ENCODE measurements at regions not wholly inside any gene's neighbourhood (a gene's known extent, or its start where the extent isn't known, plus 50 kb on each side); places are given as distances from the start of the nearest gene placed in this dataset.

- Histone ChIP-seq H4K20me1 (ENCODE audit: insufficient read depth, low read length) (no peaks in the 10 kb centered on the region), H3F3A (ENCODE audit: insufficient read depth, low read length) (no peaks in the 10 kb centered on the region), H3K27ac (ENCODE audit: low read length) (no peak overlapping the region), H3K9me3 (replicated peaks; ENCODE audit: insufficient read depth, low read length) (no peaks in the 10 kb centered on the region), H3K79me2 (ENCODE audit: low read length) (no peaks in the 10 kb centered on the region), H3K9ac (ENCODE audit: low read length) (no peak overlapping the region), H3K9me2 (replicated peaks; ENCODE audit: insufficient read depth, low read length) (no peaks in the 10 kb centered on the region), H3K4me3 (ENCODE audit: low read length) (no peak overlapping the region), H3K4me2 (ENCODE audit: low read depth, low read length) (no peak overlapping the region), H3K4me1 (ENCODE audit: low read length) (no peaks in the 10 kb centered on the region), H3K27me3 (replicated peaks; ENCODE audit: insufficient read depth, low read length) (no peaks in the 10 kb centered on the region), H2AFZ (ENCODE audit: low read length) (no peak overlapping the region), H3K36me3 (replicated peaks; ENCODE audit: insufficient read depth, low read length) (no peaks in the 10 kb centered on the region)
- TF ChIP-seq EZH2phosphoT487 (IDR thresholded peaks at IDR 0.05; ENCODE audit: low read length) (no peak), EZH2 (optimal IDR thresholded peaks at IDR 0.05; ENCODE audit: low read depth, low read length) (no peak), CTCF (IDR thresholded peaks at IDR 0.05; ENCODE audit: low read length) (no peak)
- no peak for DNase-seq
Observed at GRCh38 chr7:70883750-70884439, 248.0 kb upstream of the GALNT17 start.

GRCh38 chr7:70884440-70884764 lies 247.5 kb upstream of the GALNT17 start:
- no peak for DNase-seq
- Histone ChIP-seq H3K9ac (ENCODE audit: low read length) (no peak overlapping the region), H3K9me3 (replicated peaks; ENCODE audit: insufficient read depth, low read length) (no peaks in the 10 kb centered on the region), H3K27me3 (replicated peaks; ENCODE audit: insufficient read depth, low read length) (no peaks in the 10 kb centered on the region), H3K79me2 (ENCODE audit: low read length) (no peaks in the 10 kb centered on the region), H4K20me1 (ENCODE audit: insufficient read depth, low read length) (no peaks in the 10 kb centered on the region), H3K4me1 (ENCODE audit: low read length) (no peaks in the 10 kb centered on the region), H3K27ac (ENCODE audit: low read length) (no peak overlapping the region), H3F3A (ENCODE audit: insufficient read depth, low read length) (no peaks in the 10 kb centered on the region), H3K4me3 (ENCODE audit: low read length) (no peak overlapping the region), H3K36me3 (replicated peaks; ENCODE audit: insufficient read depth, low read length) (no peaks in the 10 kb centered on the region), H2AFZ (ENCODE audit: low read length) (no peak overlapping the region), H3K4me2 (ENCODE audit: low read depth, low read length) (no peak overlapping the region), H3K9me2 (replicated peaks; ENCODE audit: insufficient read depth, low read length) (no peaks in the 10 kb centered on the region)
- TF ChIP-seq CTCF (IDR thresholded peaks at IDR 0.05; ENCODE audit: low read length) (no peak), EZH2phosphoT487 (IDR thresholded peaks at IDR 0.05; ENCODE audit: low read length) (no peak), EZH2 (optimal IDR thresholded peaks at IDR 0.05; ENCODE audit: low read depth, low read length) (no peak)

- no peaks in the 10 kb centered on the region for H3K27me3 ChIP-seq (replicated peaks; ENCODE audit: insufficient read depth, low read length)
- no peaks in the 10 kb centered on the region for H3K9me3 ChIP-seq (replicated peaks; ENCODE audit: insufficient read depth, low read length)
- H3K4me2 ChIP-seq (ENCODE audit: low read depth, low read length) = no peak overlapping the region
- DNase-seq = no peak
- H3K27ac ChIP-seq (ENCODE audit: low read length) = no peak overlapping the region
- H2AFZ ChIP-seq (ENCODE audit: low read length) = no peak overlapping the region
- no peak overlapping the region for H3K4me3 ChIP-seq (ENCODE audit: low read length)
- no peaks in the 10 kb centered on the region for H3K4me1 ChIP-seq (ENCODE audit: low read length)
- no peaks in the 10 kb centered on the region for H4K20me1 ChIP-seq (ENCODE audit: insufficient read depth, low read length)
- H3F3A ChIP-seq (ENCODE audit: insufficient read depth, low read length) = no peaks in the 10 kb centered on the region
- H3K9me2 ChIP-seq (replicated peaks; ENCODE audit: insufficient read depth, low read length) = no peaks in the 10 kb centered on the region
- no peak overlapping the region for H3K9ac ChIP-seq (ENCODE audit: low read length)
- TF ChIP-seq EZH2 (optimal IDR thresholded peaks at IDR 0.05; ENCODE audit: low read depth, low read length) (no peak), EZH2phosphoT487 (IDR thresholded peaks at IDR 0.05; ENCODE audit: low read length) (no peak), CTCF (IDR thresholded peaks at IDR 0.05; ENCODE audit: low read length) (no peak)
- H3K79me2 ChIP-seq (ENCODE audit: low read length) = no peaks in the 10 kb centered on the region
- H3K36me3 ChIP-seq (replicated peaks; ENCODE audit: insufficient read depth, low read length) = no peaks in the 10 kb centered on the region
Observed at GRCh38 chr7:70884809-70885208, 247.1 kb upstream of the GALNT17 start.

Data from MM.1S (cell line).